Ovary (tissue), 3 donors: ENCODE measurements at regions not wholly inside any gene's neighbourhood (a gene's known extent, or its start where the extent isn't known, plus 50 kb on each side); places are given as distances from the start of the nearest gene placed in this dataset.
"Not testable (repeated sequence)": the region's sequence is repeated elsewhere in the genome, so short reads cannot be mapped to it uniquely, and the experiment has no call there.

Source experiments
- CTCF ChIP-seq, 3 donors: fragments of 450-650 bp in 2 of 3; fragments of 200-600 bp in 1 of 3; IDR thresholded peaks; one replicate each; pipeline versions ENCODE4 v1.5.1 to v1.8.0; 2016 to 2022; ENCODE audit warnings: antibody characterized with exemption in 3 of 3, mild to moderate bottlenecking in 1 of 3
- EP300 ChIP-seq: sonication (generic); formaldehyde crosslinking; IDR thresholded peaks from one replicate; pipeline ENCODE4 v1.6.1; 2017; ENCODE audit warnings: antibody characterized with exemption
- POLR2A ChIP-seq: fragments of 450-650 bp; IDR thresholded peaks from one replicate; pipeline ENCODE4 v1.6.1; 2017; ENCODE audit warnings: antibody characterized with exemption, mild to moderate bottlenecking, moderate library complexity
- donor health status: DM: no; HTN: no; CAD: no.

DNA sequence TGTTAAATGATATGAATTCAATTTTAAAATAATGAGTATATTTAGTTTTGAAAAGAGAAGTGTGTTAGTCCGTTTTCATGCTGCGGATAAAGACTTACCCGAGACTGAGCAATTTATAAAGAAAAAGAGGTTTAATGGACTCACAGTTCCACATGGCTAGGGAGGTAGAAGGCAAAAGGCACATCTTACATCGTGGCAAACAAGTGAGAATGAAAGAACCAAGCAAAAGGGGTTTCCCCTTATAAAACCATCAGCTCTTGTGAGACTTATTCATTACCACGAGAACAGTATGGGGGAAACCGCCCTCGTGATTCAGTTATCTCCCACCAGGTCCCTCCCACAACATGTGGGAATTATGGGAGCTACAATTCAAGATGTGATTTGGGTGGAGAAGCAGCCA, 51.8 kb upstream of the OSMR start:
- TF ChIP-seq CTCF (IDR thresholded peaks at IDR 0.05); POLR2A; EP300: not testable (repeated sequence)
